SK-N-SH (cell line): ENCODE measurements at regions not wholly inside any gene's neighbourhood (a gene's known extent, or its start where the extent isn't known, plus 50 kb on each side); places are given as distances from the start of the nearest gene placed in this dataset.
"Not testable (repeated sequence)": the region's sequence is repeated elsewhere in the genome, so short reads cannot be mapped to it uniquely, and the experiment has no call there.

Source experiments
- CTCF ChIA-PET: fragments of 300-600, 350-600 bp; formaldehyde crosslinking; extraction: SDS; loops from one replicate; lab custom pipeline; 2021; lab: Yijun Ruan, JAX
- POLR2A ChIA-PET: fragments of 350-600 bp; sonication (Branson Sonifier 250); formaldehyde crosslinking; extraction: SDS; loops from one replicate; lab custom pipeline; 2020; ENCODE audit warnings: antibody characterized with exemption, inconsistent platforms; lab: Yijun Ruan, JAX
- DNase-seq: peaks from one replicate; pipeline ENCODE4 v3.0.0; 2012
- H2AFZ ChIP-seq: fragments of 200-600 bp; sonication (generic); 2 replicates; pipeline ENCODE4 v1.8.1; 2016; ENCODE audit warnings: antibody characterized with exemption, mild to moderate bottlenecking, low read depth
- H3F3A ChIP-seq: fragments of 200-600 bp; sonication (generic); replicated peaks from 2 replicates; pipeline ENCODE3; 2016; ENCODE audit warnings: antibody characterized with exemption, mild to moderate bottlenecking; ENCODE audit not compliant: insufficient read depth
- H3K27ac ChIP-seq, 2 experiments: fragments of 200-500 bp in 1 of 2; fragments of 200-600 bp in 1 of 2; sonication (Bioruptor generic) in 1 of 2; sonication (generic), shearing (Covaris generic) in 1 of 2; 2 replicates each; pipeline versions ENCODE4 v1.5.1 to v1.6.1; 2014 to 2016; ENCODE audit warnings: low read depth in 2 of 2, inconsistent platforms in 1 of 2, low read length in 1 of 2, mild to moderate bottlenecking in 1 of 2, mixed read lengths in 1 of 2
- H3K27me3 ChIP-seq: fragments of 200-600 bp; sonication (generic), shearing (Covaris generic); 2 replicates; pipeline ENCODE4 v1.6.1; 2016; ENCODE audit warnings: mixed run types; ENCODE audit not compliant: insufficient read depth
- H3K36me3 ChIP-seq, 2 experiments: fragments of 200-500 bp in 1 of 2; fragments of 200-600 bp in 1 of 2; sonication (Bioruptor generic) in 1 of 2; sonication (generic) in 1 of 2; replicated peaks in 1 of 2; 2 replicates each; pipeline versions ENCODE3 to v1.5.1; 2014 to 2016; ENCODE audit warnings: low read length in 1 of 2, mild to moderate bottlenecking in 1 of 2; ENCODE audit not compliant: insufficient read depth in 2 of 2, control insufficient read depth in 1 of 2
- H3K4me1 ChIP-seq, 2 experiments: fragments of 200-500 bp in 1 of 2; fragments of 200-600 bp in 1 of 2; sonication (Bioruptor generic) in 1 of 2; sonication (generic), shearing (Covaris generic) in 1 of 2; 2 replicates each; pipeline versions ENCODE4 v1.5.1 to v1.6.1; 2014 to 2016; ENCODE audit warnings: low read depth in 1 of 2, low read length in 1 of 2, mixed run types in 1 of 2; ENCODE audit not compliant: insufficient read depth in 2 of 2, control insufficient read depth in 1 of 2
- H3K4me2 ChIP-seq: fragments of 200-600 bp; sonication (generic), shearing (Covaris generic); 2 replicates; pipeline ENCODE4 v1.6.1; 2017; ENCODE audit warnings: mixed run types
- H3K4me3 ChIP-seq, 2 experiments: fragments of 200-500 bp in 1 of 2; fragments of 200-600 bp in 1 of 2; sonication (Bioruptor generic) in 1 of 2; sonication (generic), shearing (Covaris generic) in 1 of 2; 2 replicates each; pipeline versions ENCODE4 v1.5.1 to v1.8.1; 2014 to 2016; ENCODE audit warnings: low read depth in 2 of 2, inconsistent platforms in 1 of 2, low read length in 1 of 2, mild to moderate bottlenecking in 1 of 2, mixed read lengths in 1 of 2, moderate library complexity in 1 of 2
- H3K79me2 ChIP-seq: fragments of 200-600 bp; sonication (generic); 2 replicates; pipeline ENCODE4 v1.8.1; 2017; ENCODE audit warnings: mild to moderate bottlenecking; ENCODE audit not compliant: insufficient read depth
- H3K9ac ChIP-seq: fragments of 200-600 bp; sonication (generic); 2 replicates; pipeline ENCODE4 v1.6.1; 2017; ENCODE audit warnings: mixed run types
- H3K9me2 ChIP-seq: fragments of 200-600 bp; sonication (generic); 2 replicates; pipeline ENCODE4 v1.6.1; 2017; ENCODE audit warnings: mixed run types
- H3K9me3 ChIP-seq: fragments of 200-600 bp; sonication (generic); 2 replicates; pipeline ENCODE4 v1.6.1; 2017; ENCODE audit warnings: mixed run types, mild to moderate bottlenecking, moderate library complexity
- H4K20me1 ChIP-seq: fragments of 200-600 bp; sonication (generic); 2 replicates; pipeline ENCODE4 v1.6.1; 2017; ENCODE audit warnings: mild to moderate bottlenecking, mixed run types; ENCODE audit not compliant: insufficient read depth
- FOXJ3 ChIP-seq: sonication (generic); formaldehyde crosslinking; IDR thresholded peaks from 2 replicates; pipeline ENCODE4 v1.5.1; 2020; ENCODE audit warnings: mild to moderate bottlenecking, missing genetic modification reagents
- IRF3 ChIP-seq: fragments of 150-350 bp; IDR thresholded peaks from 2 replicates; pipeline ENCODE4 v1.6.1; 2016; ENCODE audit warnings: mild to moderate bottlenecking, low read depth, low read length
- PBX3 ChIP-seq: IDR thresholded peaks from 2 replicates; pipeline ENCODE4; 2012
- RAD21 ChIP-seq: IDR thresholded peaks from 2 replicates; pipeline ENCODE4 v1.6.1; 2012; ENCODE audit warnings: mild to moderate bottlenecking, low read length
- TAF1 ChIP-seq: IDR thresholded peaks from 2 replicates; pipeline ENCODE4 v1.6.1; 2012; ENCODE audit warnings: low read depth, mild to moderate bottlenecking, low read length, moderate library complexity, borderline replicate concordance
- USF1 ChIP-seq: IDR thresholded peaks from 2 replicates; pipeline ENCODE4 v1.4.0; 2012; ENCODE audit warnings: low read depth, borderline replicate concordance
- YY1 ChIP-seq: IDR thresholded peaks from 2 replicates; pipeline ENCODE4 v1.4.0; 2012; ENCODE audit warnings: low read depth, mild to moderate bottlenecking
- ZBTB33 ChIP-seq: IDR thresholded peaks from 2 replicates; pipeline ENCODE4 v1.4.0; 2012; ENCODE audit warnings: low read depth, borderline replicate concordance
- WGBS: methylation state at CpG from one replicate; pipeline ENCODE4 v1.1.6; 2017; ENCODE audit warnings: low lambda C conversion rate; 5-methylcytosine and 5-hydroxymethylcytosine counted together

GRCh38 chr1:30075916-30076315, 647.5 kb downstream of the MATN1 start:
- DNase-seq, H3K27me3 ChIP-seq, H3K4me1 ChIP-seq, POLR2A ChIA-PET, H3K9me2 ChIP-seq, H3K27ac ChIP-seq, H3K79me2 ChIP-seq, CTCF ChIA-PET, H3F3A ChIP-seq, H4K20me1 ChIP-seq, H3K9ac ChIP-seq, H3K4me2 ChIP-seq, H3K36me3 ChIP-seq, H3K9me3 ChIP-seq, H2AFZ ChIP-seq, H3K4me3 ChIP-seq: not testable (repeated sequence)

- no peak for DNase-seq
- H3K27ac ChIP-seq = no peak overlapping the region
- no peaks in the 10 kb centered on the region for H3K36me3 ChIP-seq
- no peaks in the 10 kb centered on the region for H3K27me3 ChIP-seq
- no peaks in the 10 kb centered on the region for H3K4me1 ChIP-seq
- no peak overlapping the region for H3K4me2 ChIP-seq
- TF ChIP-seq YY1 (no peak), IRF3 (no peak), PBX3 (no peak), RAD21 (no peak), TAF1 (no peak), USF1 (no peak), FOXJ3 (no peak), ZBTB33 (no peak)
- CTCF ChIA-PET = interaction anchor here (1.4 kb wide), 1 partner anchor 11 kb away, joined by 4 read pairs; no protein-coding TSS in a partner anchor
- H3K9me3 ChIP-seq = no peaks in the 10 kb centered on the region
- no peak overlapping the region for H3K9ac ChIP-seq
- POLR2A ChIA-PET = no interaction called here
- H3F3A ChIP-seq = no peaks in the 10 kb centered on the region
- 56% methylated on average over 9 of the region's 9 CpGs for WGBS
- no peak overlapping the region for H2AFZ ChIP-seq
- H4K20me1 ChIP-seq = no peaks in the 10 kb centered on the region
- H3K79me2 ChIP-seq = no peaks in the 10 kb centered on the region
- no peaks in the 10 kb centered on the region for H3K9me2 ChIP-seq
- no peak overlapping the region for H3K4me3 ChIP-seq
These were observed 654.5 kb downstream of the MATN1 start for GRCh38 chr1:30068787-30069472.
